Trophoblast cell (in vitro differentiated cells and primary cell): ENCODE measurements at regions not wholly inside any gene's neighbourhood (a gene's known extent, or its start where the extent isn't known, plus 50 kb on each side); places are given as distances from the start of the nearest gene placed in this dataset.

Source experiments
- DNase-seq, 2 donors: peaks; one replicate each; pipeline ENCODE4 v3.0.0-alpha.2; 2016
- H2AFZ ChIP-seq: 2 replicates; pipeline ENCODE4 v1.6.1; 2013; ENCODE audit warnings: low read length, moderate library complexity, mild to moderate bottlenecking; ENCODE audit not compliant: insufficient read depth, poor library complexity
- H2AK5ac ChIP-seq: 2 replicates; pipeline ENCODE4 v1.6.1; 2013; ENCODE audit warnings: mild to moderate bottlenecking, low read length
- H2BK120ac ChIP-seq: 2 replicates; pipeline ENCODE4 v1.6.1; 2013; ENCODE audit warnings: low read length, mild to moderate bottlenecking, moderate library complexity; ENCODE audit not compliant: insufficient read depth, poor library complexity
- H2BK12ac ChIP-seq: 2 replicates; pipeline ENCODE4 v1.6.1; 2013; ENCODE audit warnings: mild to moderate bottlenecking, low read length, moderate library complexity
- H2BK5ac ChIP-seq: 2 replicates; pipeline ENCODE4 v1.6.1; 2013; ENCODE audit warnings: low read length, low read depth, moderate library complexity, mild to moderate bottlenecking; ENCODE audit not compliant: poor library complexity
- H3K14ac ChIP-seq: 2 replicates; pipeline ENCODE4 v1.6.1; 2013; ENCODE audit warnings: mild to moderate bottlenecking, low read length
- H3K18ac ChIP-seq: 2 replicates; pipeline ENCODE4 v1.6.1; 2013; ENCODE audit warnings: mild to moderate bottlenecking, low read length
- H3K23ac ChIP-seq: 2 replicates; pipeline ENCODE4 v1.6.1; 2013; ENCODE audit warnings: low read length
- H3K27ac ChIP-seq: 2 replicates; pipeline ENCODE4 v1.5.1; 2013; ENCODE audit warnings: low read depth, mild to moderate bottlenecking, inconsistent platforms, low read length, moderate library complexity
- H3K27me3 ChIP-seq: 2 replicates; pipeline ENCODE4 v1.6.1; 2013; ENCODE audit warnings: inconsistent platforms, mild to moderate bottlenecking, low read length, moderate library complexity; ENCODE audit not compliant: insufficient read depth
- H3K36me3 ChIP-seq, 2 experiments: 1 replicate in 1 of 2; 2 replicates in 1 of 2; pipeline ENCODE4 v1.6.1; 2013; ENCODE audit warnings: low read length in 2 of 2, mild to moderate bottlenecking in 2 of 2, moderate library complexity in 1 of 2; ENCODE audit not compliant: insufficient read depth in 2 of 2, control insufficient read depth in 1 of 2
- H3K4ac ChIP-seq: 2 replicates; pipeline ENCODE4 v1.6.1; 2013; ENCODE audit warnings: low read depth, mild to moderate bottlenecking, low read length, moderate library complexity
- H3K4me1 ChIP-seq, 2 experiments: 1 replicate in 1 of 2; 2 replicates in 1 of 2; pipeline ENCODE4 v1.6.1; 2013; ENCODE audit warnings: low read length in 2 of 2, mild to moderate bottlenecking in 2 of 2, moderate library complexity in 1 of 2; ENCODE audit not compliant: insufficient read depth in 2 of 2, control insufficient read depth in 1 of 2
- H3K4me2 ChIP-seq: 2 replicates; pipeline ENCODE4 v1.6.1; 2013; ENCODE audit warnings: inconsistent platforms, mild to moderate bottlenecking, low read length, moderate library complexity
- H3K4me3 ChIP-seq: 2 replicates; pipeline ENCODE4 v1.5.1; 2013; ENCODE audit warnings: mild to moderate bottlenecking, low read depth, low read length, inconsistent platforms
- H3K79me1 ChIP-seq: one replicate; pipeline ENCODE4 v1.6.1; 2013; ENCODE audit warnings: low read length
- H3K79me2 ChIP-seq: 2 replicates; pipeline ENCODE4 v1.6.1; 2013; ENCODE audit warnings: low read length, mild to moderate bottlenecking; ENCODE audit not compliant: control insufficient read depth, insufficient read depth, poor library complexity
- H3K9ac ChIP-seq: 2 replicates; pipeline ENCODE4 v1.6.1; 2013; ENCODE audit warnings: mild to moderate bottlenecking, low read length
- H3K9me3 ChIP-seq: 2 replicates; pipeline ENCODE4 v1.6.1; 2013; ENCODE audit warnings: low read depth, mild to moderate bottlenecking, control low read depth, inconsistent platforms, low read length; ENCODE audit not compliant: insufficient read depth
- H4K12ac ChIP-seq: 2 replicates; pipeline ENCODE4 v1.6.1; 2013; ENCODE audit warnings: low read depth, mild to moderate bottlenecking, low read length, moderate library complexity
- H4K8ac ChIP-seq: 2 replicates; pipeline ENCODE4 v1.6.1; 2013; ENCODE audit warnings: low read depth, mild to moderate bottlenecking, low read length, moderate library complexity
- H4K91ac ChIP-seq: one replicate; pipeline ENCODE4 v1.6.1; 2013; ENCODE audit warnings: low read depth, mild to moderate bottlenecking, low read length, moderate library complexity
- WGBS: extraction: QIAGEN DNeasy Blood & Tissue Kit; methylation state at CpG from one replicate; pipeline ENCODE4 v1.1.7; 2013; ENCODE audit warnings: missing lambda C conversion rate; ENCODE audit not compliant: insufficient read length, insufficient coverage; ENCODE audit errors: extremely low coverage; 5-methylcytosine and 5-hydroxymethylcytosine counted together

- no peak overlapping the region for H2AK5ac ChIP-seq
- no peak overlapping the region for H2AFZ ChIP-seq
- H3K4ac ChIP-seq = no peak overlapping the region
- H3K27me3 ChIP-seq = no peaks in the 10 kb centered on the region
- H2BK120ac ChIP-seq = no peak overlapping the region
- no peak overlapping the region for H2BK12ac ChIP-seq
- H3K79me2 ChIP-seq = no peaks in the 10 kb centered on the region
- no peak overlapping the region for H3K4me3 ChIP-seq
- H4K12ac ChIP-seq = no peak overlapping the region
- no peak overlapping the region for H3K23ac ChIP-seq
- no peak overlapping the region for H3K9ac ChIP-seq
- no peaks in the 10 kb centered on the region for H3K4me1 ChIP-seq
- WGBS = no CpG with 5 or more reads among the region's 1 CpG
- no peak overlapping the region for H4K8ac ChIP-seq
- no peak for DNase-seq
- no peaks in the 10 kb centered on the region for H3K36me3 ChIP-seq
- no peak overlapping the region for H4K91ac ChIP-seq
- H3K18ac ChIP-seq = no peak overlapping the region
- no peak overlapping the region for H3K27ac ChIP-seq
- H3K4me2 ChIP-seq = no peak overlapping the region
- H3K79me1 ChIP-seq = no peaks in the 10 kb centered on the region
- H2BK5ac ChIP-seq = no peak overlapping the region
- H3K9me3 ChIP-seq = no peaks in the 10 kb centered on the region
- H3K14ac ChIP-seq = no peak overlapping the region
Observed at GRCh38 chr10:108060246-108060645, 895.7 kb upstream of the SORCS1 start.

- no peaks in the 10 kb centered on the region for H3K79me1 ChIP-seq
- H3K4me3 ChIP-seq = no peak overlapping the region
- H4K12ac ChIP-seq = no peak overlapping the region
- H3K4me2 ChIP-seq = no peak overlapping the region
- H3K18ac ChIP-seq = no peak overlapping the region
- H3K36me3 ChIP-seq = no peaks in the 10 kb centered on the region
- H4K91ac ChIP-seq = no peak overlapping the region
- H3K4me1 ChIP-seq = no peaks in the 10 kb centered on the region
- H3K4ac ChIP-seq = no peak overlapping the region
- no CpG with 5 or more reads among the region's 1 CpG for WGBS
- no peak for DNase-seq
- no peak overlapping the region for H4K8ac ChIP-seq
- H2BK5ac ChIP-seq = no peak overlapping the region
- no peak overlapping the region for H2BK120ac ChIP-seq
- H3K9ac ChIP-seq = no peak overlapping the region
- H3K79me2 ChIP-seq = no peaks in the 10 kb centered on the region
- H3K14ac ChIP-seq = no peak overlapping the region
- H3K23ac ChIP-seq = no peak overlapping the region
- H2AK5ac ChIP-seq = no peak overlapping the region
- no peaks in the 10 kb centered on the region for H3K9me3 ChIP-seq
- H3K27me3 ChIP-seq = no peaks in the 10 kb centered on the region
- no peak overlapping the region for H2AFZ ChIP-seq
- H3K27ac ChIP-seq = no peak overlapping the region
- H2BK12ac ChIP-seq = no peak overlapping the region
Observed at GRCh38 chr10:108055506-108055905, 891.0 kb upstream of the SORCS1 start.

- WGBS = no CpG with 5 or more reads among the region's 1 CpG
- Histone ChIP-seq H2AK5ac (no peak overlapping the region), H3K27ac (no peak overlapping the region), H3K23ac (no peak overlapping the region), H3K9me3 (no peaks in the 10 kb centered on the region), H3K4me2 (no peak overlapping the region), H4K91ac (no peak overlapping the region), H2AFZ (no peak overlapping the region), H4K8ac (no peak overlapping the region), H3K79me1 (no peaks in the 10 kb centered on the region), H3K4me1 (no peaks in the 10 kb centered on the region), H3K36me3 (no peaks in the 10 kb centered on the region), H3K18ac (no peak overlapping the region), H3K9ac (no peak overlapping the region), H3K79me2 (no peaks in the 10 kb centered on the region), H4K12ac (no peak overlapping the region), H3K27me3 (no peaks in the 10 kb centered on the region), H2BK12ac (no peak overlapping the region), H2BK120ac (no peak overlapping the region), H3K4me3 (no peak overlapping the region), H3K4ac (no peak overlapping the region), H3K14ac (no peak overlapping the region), H2BK5ac (no peak overlapping the region)
- no peak for DNase-seq
Observed at GRCh38 chr10:108052981-108053380, 888.5 kb upstream of the SORCS1 start.

GRCh38 chr10:108051218-108051617 lies 886.7 kb upstream of the SORCS1 start:
- Histone ChIP-seq H4K12ac (no peak overlapping the region), H3K79me1 (no peaks in the 10 kb centered on the region), H3K4me1 (no peaks in the 10 kb centered on the region), H3K18ac (no peak overlapping the region), H2BK5ac (no peak overlapping the region), H3K4ac (no peak overlapping the region), H3K4me2 (no peak overlapping the region), H2AFZ (no peak overlapping the region), H4K91ac (no peak overlapping the region), H3K9ac (no peak overlapping the region), H3K27ac (no peak overlapping the region), H3K27me3 (no peaks in the 10 kb centered on the region), H4K8ac (no peak overlapping the region), H2BK12ac (no peak overlapping the region), H3K23ac (no peak overlapping the region), H3K14ac (no peak overlapping the region), H3K36me3 (no peaks in the 10 kb centered on the region), H2BK120ac (no peak overlapping the region), H3K4me3 (no peak overlapping the region), H3K9me3 (no peaks in the 10 kb centered on the region), H2AK5ac (no peak overlapping the region), H3K79me2 (no peaks in the 10 kb centered on the region)
- DNase-seq = no peak
- WGBS = no CpG with 5 or more reads among the region's 2 CpGs
